ENCODE measurements at regions not wholly inside any gene's neighbourhood (a gene's known extent, or its start where the extent isn't known, plus 50 kb on each side); places are given as distances from the start of the nearest gene placed in this dataset.

DNA sequence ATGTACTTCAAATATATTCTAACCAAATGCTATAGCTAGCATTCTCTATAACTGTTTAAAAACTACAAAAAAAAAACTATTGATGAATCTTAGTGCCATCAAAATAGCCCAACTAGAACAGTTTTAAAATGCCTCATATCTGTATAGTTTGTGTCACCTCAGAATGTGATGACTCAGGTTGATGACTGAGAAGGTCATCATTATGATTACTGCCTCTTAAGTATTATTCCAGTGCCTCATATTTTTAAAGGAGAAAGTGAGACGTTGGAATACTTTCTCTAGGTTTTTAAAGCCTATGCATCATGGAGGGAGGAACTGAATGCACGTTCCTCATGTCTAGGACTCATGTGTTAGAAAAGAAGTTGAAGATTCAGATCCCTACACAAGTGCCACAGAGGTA is 88.2 kb downstream of the TMA16 start:
- ChIA-PET CTCF (no interaction called here), POLR2A (no interaction called here)
- Mint-ChIP-seq H3K36me3 (ENCODE audit: low read depth) (no peaks in the 10 kb centered on the region), H3K4me1 (peaks cover 3% of the 10 kb centered on the region), H3K27ac (no peak overlapping the region), H3K27me3 (no peaks in the 10 kb centered on the region), H3K4me3 (no peak overlapping the region), H3K9me3 (ENCODE audit: low read depth) (no peaks in the 10 kb centered on the region)
- DNase-seq (no peak), ATAC-seq (no peak)
- intact Hi-C loops (cut with DNase I, micrococcal nuclease), result no loop called here

DNA sequence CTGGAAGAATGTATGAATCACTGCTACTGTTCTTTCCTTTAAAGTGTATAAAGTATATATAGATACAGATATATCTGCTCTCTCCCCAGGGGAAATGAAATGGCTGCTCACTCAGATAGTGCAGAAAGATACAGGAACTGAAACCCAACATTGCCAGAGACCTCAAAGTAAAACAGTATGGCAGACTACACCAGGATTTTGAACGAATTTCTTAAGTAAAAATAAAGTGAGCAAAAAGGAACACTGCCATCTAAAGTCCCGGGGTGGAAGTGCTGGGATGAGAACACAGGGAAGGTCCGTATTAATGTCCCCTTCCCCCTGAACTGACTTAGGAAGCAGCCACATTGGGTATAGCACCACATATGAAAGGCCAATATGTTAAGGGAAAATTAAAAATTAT is 93.4 kb downstream of the TMA16 start:
- DNase-seq (peak; percentile 6), ATAC-seq (peak; percentile 55)
- ChIA-PET POLR2A (interaction anchor here (0.6 kb wide), 1 partner anchor 93 kb away, joined by 3 read pairs; the partner anchor contains the start of gene TMA16), CTCF (interaction anchor here (0.6 kb wide), 1 partner anchor 22 kb away, joined by 3 read pairs; no protein-coding TSS in a partner anchor)
- peaks cover 1% of the 10 kb centered on the region for H3K9me3 Mint-ChIP-seq (ENCODE audit: low read depth)
- H3K4me1 Mint-ChIP-seq, result peaks cover 8% of the 10 kb centered on the region
- H3K4me3 Mint-ChIP-seq, result no peak overlapping the region
- H3K27ac Mint-ChIP-seq, result no peak overlapping the region
- H3K36me3 Mint-ChIP-seq (ENCODE audit: low read depth), result no peaks in the 10 kb centered on the region
- intact Hi-C loops (cut with DNase I, micrococcal nuclease), result no loop called here
- H3K27me3 Mint-ChIP-seq, result no peaks in the 10 kb centered on the region

DNA sequence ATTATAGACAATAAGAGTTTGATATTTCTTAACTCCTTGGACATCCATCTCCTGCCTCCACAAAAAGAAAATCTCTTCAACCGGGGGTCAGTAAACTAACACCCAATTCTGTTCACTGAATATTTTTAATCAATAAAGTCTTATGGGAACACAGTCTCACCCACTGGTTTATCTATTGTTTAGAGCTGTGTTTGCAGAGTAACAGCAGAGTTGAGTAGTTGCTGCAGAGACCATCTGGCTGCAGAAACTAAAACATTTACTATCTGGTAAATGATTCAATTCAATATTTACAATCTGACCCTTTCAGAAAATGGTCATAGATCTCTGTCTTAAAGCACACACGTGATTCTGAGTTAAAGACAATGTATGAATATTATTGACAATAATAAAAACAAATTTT is 94.0 kb downstream of the TMA16 start:
- no peaks in the 10 kb centered on the region for H3K36me3 Mint-ChIP-seq (ENCODE audit: low read depth)
- intact Hi-C loops (cut with DNase I, micrococcal nuclease), result no loop called here
- peaks cover 8% of the 10 kb centered on the region for H3K4me1 Mint-ChIP-seq
- ChIA-PET CTCF (interaction anchor here (0.6 kb wide), 1 partner anchor 22 kb away, joined by 3 read pairs; no protein-coding TSS in a partner anchor), POLR2A (no interaction called here)
- H3K9me3 Mint-ChIP-seq (ENCODE audit: low read depth), result peaks cover 1% of the 10 kb centered on the region
- DNase-seq (no peak), ATAC-seq (no peak)
- H3K4me3 Mint-ChIP-seq, result no peak overlapping the region
- H3K27ac Mint-ChIP-seq, result no peak overlapping the region
- no peaks in the 10 kb centered on the region for H3K27me3 Mint-ChIP-seq

DNA sequence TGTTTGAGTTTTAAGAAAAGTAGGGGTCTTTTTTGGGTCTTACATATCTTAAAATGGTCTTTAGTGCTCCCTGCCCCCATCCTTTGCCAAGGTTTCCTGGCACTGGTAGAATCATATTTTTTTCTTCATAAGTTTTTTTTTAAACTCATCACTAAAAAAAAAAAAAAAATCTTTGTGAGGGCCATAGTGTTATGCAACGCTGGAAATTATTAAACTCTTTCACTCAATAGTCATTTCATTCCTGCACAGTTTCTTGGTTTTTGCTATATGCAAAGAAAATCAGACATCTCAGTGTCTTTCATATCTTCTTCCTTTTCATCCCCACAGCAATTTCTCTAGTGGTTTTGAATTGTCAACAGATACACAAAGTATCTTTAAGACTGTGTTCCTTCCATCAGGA is 95.6 kb downstream of the TMA16 start:
- Mint-ChIP-seq H3K4me1 (peaks cover 8% of the 10 kb centered on the region), H3K27ac (no peak overlapping the region), H3K36me3 (ENCODE audit: low read depth) (no peaks in the 10 kb centered on the region), H3K27me3 (peaks cover 3% of the 10 kb centered on the region), H3K4me3 (no peak overlapping the region), H3K9me3 (ENCODE audit: low read depth) (peaks cover 1% of the 10 kb centered on the region)
- ChIA-PET POLR2A (no interaction called here), CTCF (interaction anchor here (1.1 kb wide), 1 partner anchor 87 kb away, joined by 3 read pairs; no protein-coding TSS in a partner anchor)
- intact Hi-C loops (cut with DNase I, micrococcal nuclease), result no loop called here
- ATAC-seq, result no peak
- no peak for DNase-seq

DNA sequence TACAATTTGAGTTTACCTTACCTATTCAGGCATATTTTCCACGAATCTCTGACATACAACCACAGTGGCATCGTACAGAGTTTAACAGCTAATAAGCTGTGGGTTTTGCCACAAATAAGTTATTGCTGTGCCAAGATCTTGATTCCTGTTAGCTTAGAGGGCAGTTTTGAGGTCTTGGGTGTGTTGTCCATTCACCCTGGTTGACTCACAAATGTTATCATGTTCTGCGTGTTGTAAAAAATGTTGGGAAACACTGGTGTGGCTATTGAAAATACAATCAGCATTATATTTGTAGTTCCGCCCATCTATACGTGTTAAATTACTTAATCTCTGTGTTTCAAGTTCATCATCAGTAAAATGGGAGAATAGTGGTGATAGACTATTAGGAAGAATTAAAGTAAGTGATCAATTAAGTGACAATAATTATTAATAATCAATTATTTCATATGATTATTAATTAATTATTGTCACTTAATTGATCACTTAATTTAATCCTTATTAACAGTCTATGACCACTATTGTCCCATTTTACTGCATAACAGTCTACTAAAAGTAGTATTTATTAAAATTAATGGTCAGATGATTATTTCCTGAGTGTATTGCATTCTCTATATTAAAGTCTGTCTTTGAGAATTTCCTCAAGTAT is 96.3 kb downstream of the TMA16 start:
- intact Hi-C loops (cut with DNase I, micrococcal nuclease), result no loop called here
- peaks cover 1% of the 10 kb centered on the region for H3K9me3 Mint-ChIP-seq (ENCODE audit: low read depth)
- POLR2A ChIA-PET, result no interaction called here
- no peak overlapping the region for H3K27ac Mint-ChIP-seq
- H3K4me1 Mint-ChIP-seq, result peaks cover 8% of the 10 kb centered on the region
- no peak for DNase-seq
- no peaks in the 10 kb centered on the region for H3K36me3 Mint-ChIP-seq (ENCODE audit: low read depth)
- no peak overlapping the region for H3K4me3 Mint-ChIP-seq
- no peak for ATAC-seq
- CTCF ChIA-PET, result no interaction called here
- peaks cover 3% of the 10 kb centered on the region for H3K27me3 Mint-ChIP-seq

DNA sequence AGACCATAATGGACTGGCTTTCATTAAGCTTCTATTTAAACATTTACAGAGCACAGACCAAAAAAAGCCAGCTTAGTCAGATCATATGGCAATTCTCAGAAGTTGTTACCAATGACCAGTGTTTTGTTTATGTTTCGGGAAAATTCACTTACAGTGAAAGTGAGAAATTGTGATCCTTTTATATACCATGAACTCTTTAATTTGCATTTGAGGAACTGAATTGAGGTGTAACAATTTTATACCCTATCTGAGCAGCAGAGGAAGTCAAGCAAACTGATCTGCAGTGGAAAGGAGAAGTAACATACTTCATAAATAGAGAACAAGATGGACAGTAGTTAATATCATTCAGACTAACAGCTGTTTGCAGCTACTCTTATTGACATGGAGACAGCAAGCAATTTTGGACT is 97.1 kb downstream of the TMA16 start:
- H3K27me3 Mint-ChIP-seq, result peaks cover 3% of the 10 kb centered on the region
- no peak for DNase-seq
- no peak overlapping the region for H3K27ac Mint-ChIP-seq
- ATAC-seq, result no peak
- H3K4me3 Mint-ChIP-seq, result no peak overlapping the region
- POLR2A ChIA-PET, result no interaction called here
- intact Hi-C loops (cut with DNase I, micrococcal nuclease), result no loop called here
- H3K36me3 Mint-ChIP-seq (ENCODE audit: low read depth), result no peaks in the 10 kb centered on the region
- H3K4me1 Mint-ChIP-seq, result peaks cover 8% of the 10 kb centered on the region
- H3K9me3 Mint-ChIP-seq (ENCODE audit: low read depth), result peaks cover 1% of the 10 kb centered on the region
- CTCF ChIA-PET, result no interaction called here

DNA sequence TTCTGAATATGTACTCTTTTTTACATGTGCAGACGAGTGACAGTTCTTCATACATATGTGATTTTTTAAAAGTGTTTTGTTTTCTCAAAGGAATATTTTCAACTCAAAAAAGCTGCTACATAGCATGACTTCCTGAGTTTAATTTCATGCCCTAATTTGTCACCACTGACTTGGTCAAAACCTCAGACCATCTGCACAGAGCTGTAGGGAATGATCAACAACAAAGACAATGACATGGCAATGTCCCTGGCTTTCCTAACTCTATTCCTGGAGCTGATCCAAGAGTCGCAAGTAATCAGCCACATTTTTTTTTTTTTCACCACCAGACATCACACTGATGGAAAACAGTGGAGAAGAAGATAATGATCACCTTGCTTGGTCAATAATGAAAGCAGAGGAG is 97.7 kb downstream of the TMA16 start:
- DNase-seq, result no peak
- ChIA-PET POLR2A (no interaction called here), CTCF (no interaction called here)
- Mint-ChIP-seq H3K27me3 (peaks cover 3% of the 10 kb centered on the region), H3K4me3 (no peak overlapping the region), H3K9me3 (ENCODE audit: low read depth) (peaks cover 1% of the 10 kb centered on the region), H3K36me3 (ENCODE audit: low read depth) (no peaks in the 10 kb centered on the region), H3K4me1 (peaks cover 8% of the 10 kb centered on the region), H3K27ac (no peak overlapping the region)
- intact Hi-C loops (cut with DNase I, micrococcal nuclease), result no loop called here
- ATAC-seq, result no peak

DNA sequence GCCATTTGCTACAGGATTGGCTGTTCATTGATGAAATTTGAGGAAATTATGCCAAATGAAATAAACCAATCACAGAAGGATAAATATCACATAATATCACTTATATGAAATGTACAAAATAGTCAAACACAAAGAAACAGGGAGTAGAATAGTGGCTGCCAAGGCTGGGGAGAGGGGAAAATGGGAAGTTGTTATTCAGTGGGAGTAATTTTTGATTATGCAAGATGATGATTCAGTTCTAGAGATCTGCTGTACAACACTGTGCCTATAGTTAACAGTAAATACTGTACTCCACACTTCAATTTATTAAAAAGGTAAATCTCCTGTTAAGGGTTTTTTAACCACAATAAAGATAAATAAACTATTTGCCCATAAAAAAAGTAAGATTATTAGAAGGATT is 101.1 kb downstream of the TMA16 start:
- Mint-ChIP-seq H3K9me3 (ENCODE audit: low read depth) (no peaks in the 10 kb centered on the region), H3K27ac (no peak overlapping the region), H3K4me1 (peaks cover 4% of the 10 kb centered on the region), H3K27me3 (peaks cover 3% of the 10 kb centered on the region), H3K36me3 (ENCODE audit: low read depth) (no peaks in the 10 kb centered on the region), H3K4me3 (no peak overlapping the region)
- ChIA-PET POLR2A (no interaction called here), CTCF (interaction anchor here (0.6 kb wide), 2 partner anchors 50 to 1121 kb away, joined by 3 read pairs; no protein-coding TSS in a partner anchor)
- ATAC-seq (no peak), DNase-seq (no peak)
- intact Hi-C loops (cut with DNase I, micrococcal nuclease), result no loop called here

DNA sequence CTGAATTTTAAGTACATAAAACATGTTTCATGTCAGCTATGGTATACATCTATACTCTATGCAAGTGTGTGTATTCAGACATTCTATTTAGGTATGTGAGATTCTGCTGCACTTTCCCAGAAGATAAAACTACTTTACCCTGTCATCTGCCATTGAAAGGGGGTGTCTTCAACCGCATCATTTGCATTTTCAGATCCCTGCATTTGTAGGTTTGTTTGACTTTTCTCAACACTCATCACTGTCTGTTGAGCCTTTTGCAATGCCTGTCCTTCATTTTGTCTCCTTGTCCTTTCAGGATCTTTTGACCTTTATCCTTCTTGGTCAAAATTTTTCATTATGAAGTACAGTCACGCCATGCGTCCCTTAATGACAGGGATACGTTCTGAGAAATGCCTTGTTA is 103.5 kb downstream of the TMA16 start:
- H3K36me3 Mint-ChIP-seq (ENCODE audit: low read depth), result no peaks in the 10 kb centered on the region
- intact Hi-C loops (cut with DNase I, micrococcal nuclease), result no loop called here
- ATAC-seq, result no peak
- H3K9me3 Mint-ChIP-seq (ENCODE audit: low read depth), result no peaks in the 10 kb centered on the region
- no peak overlapping the region for H3K27ac Mint-ChIP-seq
- no peaks in the 10 kb centered on the region for H3K4me1 Mint-ChIP-seq
- H3K4me3 Mint-ChIP-seq, result no peak overlapping the region
- ChIA-PET CTCF (no interaction called here), POLR2A (no interaction called here)
- peaks cover 3% of the 10 kb centered on the region for H3K27me3 Mint-ChIP-seq
- DNase-seq, result no peak

DNA sequence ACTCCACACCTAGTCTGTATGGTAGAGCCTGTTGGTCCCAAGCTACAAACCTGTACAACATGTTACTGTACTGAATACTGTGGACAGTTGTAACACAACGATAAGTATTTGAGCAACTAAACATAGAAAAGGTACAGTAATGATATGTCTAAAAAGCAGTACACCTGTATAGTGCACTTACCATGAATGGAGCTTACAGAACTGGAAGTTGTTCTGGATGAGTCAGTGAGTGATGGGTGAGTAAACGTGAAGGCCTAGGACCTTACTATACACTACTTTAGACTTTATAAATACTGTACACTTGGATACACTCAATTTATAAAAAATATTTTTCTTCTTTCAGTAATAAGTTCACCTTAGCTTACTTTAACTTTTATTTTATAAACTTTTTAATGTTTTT is 104.0 kb downstream of the TMA16 start:
- Mint-ChIP-seq H3K36me3 (ENCODE audit: low read depth) (no peaks in the 10 kb centered on the region), H3K27ac (no peak overlapping the region), H3K4me1 (no peaks in the 10 kb centered on the region), H3K27me3 (peaks cover 3% of the 10 kb centered on the region), H3K4me3 (no peak overlapping the region), H3K9me3 (ENCODE audit: low read depth) (no peaks in the 10 kb centered on the region)
- intact Hi-C loops (cut with DNase I, micrococcal nuclease), result no loop called here
- POLR2A ChIA-PET, result no interaction called here
- no peak for ATAC-seq
- CTCF ChIA-PET, result interaction anchor here (0.7 kb wide), 1 partner anchor 348 kb away, joined by 3 read pairs; no protein-coding TSS in a partner anchor
- DNase-seq, result no peak

DNA sequence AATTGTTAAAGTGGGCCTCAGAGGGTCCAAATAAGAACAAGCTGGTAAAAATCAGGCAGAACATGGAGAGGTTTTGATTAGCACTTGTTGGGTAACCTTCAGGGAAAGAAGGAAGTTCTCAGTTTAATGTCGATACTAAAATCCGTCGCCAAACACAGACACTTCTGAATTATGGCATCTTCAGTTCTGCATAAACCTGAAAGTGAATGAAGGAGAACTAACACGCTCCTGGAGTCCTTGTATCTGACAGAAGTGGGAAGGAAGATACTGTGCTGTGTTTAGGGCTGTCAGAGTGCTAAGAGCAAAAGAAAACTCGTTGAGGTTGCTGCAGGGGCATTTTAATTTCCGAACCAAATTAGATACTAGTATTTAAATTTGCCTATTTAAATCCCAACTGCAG is 106.2 kb downstream of the TMA16 start:
- CTCF ChIA-PET, result interaction anchor here (0.7 kb wide), 1 partner anchor 552 kb away, joined by 3 read pairs; no protein-coding TSS in a partner anchor
- no peak overlapping the region for H3K4me3 Mint-ChIP-seq
- no peaks in the 10 kb centered on the region for H3K36me3 Mint-ChIP-seq (ENCODE audit: low read depth)
- POLR2A ChIA-PET, result no interaction called here
- no peak for ATAC-seq
- H3K27me3 Mint-ChIP-seq, result no peaks in the 10 kb centered on the region
- no peak for DNase-seq
- no peaks in the 10 kb centered on the region for H3K9me3 Mint-ChIP-seq (ENCODE audit: low read depth)
- intact Hi-C loops (cut with DNase I, micrococcal nuclease), result no loop called here
- H3K4me1 Mint-ChIP-seq, result no peaks in the 10 kb centered on the region
- H3K27ac Mint-ChIP-seq, result no peak overlapping the region

DNA sequence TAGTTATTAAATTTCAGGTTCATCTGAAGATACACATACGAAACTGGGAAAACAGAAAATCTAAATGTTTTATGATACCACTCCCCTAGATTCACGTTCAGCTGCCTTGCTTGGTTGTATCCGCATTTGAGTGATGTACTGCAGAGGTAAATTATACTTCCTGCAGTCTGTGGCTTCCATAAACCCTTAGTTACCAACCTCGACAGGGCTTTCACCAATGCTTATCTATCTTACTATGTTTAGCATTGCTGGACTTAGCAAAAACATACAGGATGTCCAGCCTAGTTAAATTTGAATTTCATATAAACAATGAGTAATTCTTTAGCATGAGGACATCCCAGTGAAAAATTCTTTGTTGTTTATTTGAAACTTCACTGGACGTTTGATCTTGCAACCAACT is 108.8 kb downstream of the TMA16 start:
- Mint-ChIP-seq H3K36me3 (ENCODE audit: low read depth) (no peaks in the 10 kb centered on the region), H3K4me3 (no peak overlapping the region), H3K9me3 (ENCODE audit: low read depth) (no peaks in the 10 kb centered on the region), H3K4me1 (peaks cover 8% of the 10 kb centered on the region), H3K27me3 (no peaks in the 10 kb centered on the region), H3K27ac (no peak overlapping the region)
- ATAC-seq (no peak), DNase-seq (no peak)
- CTCF ChIA-PET, result no interaction called here
- POLR2A ChIA-PET, result no interaction called here
- intact Hi-C loops (cut with DNase I, micrococcal nuclease), result no loop called here
